ENCODE measurements at regions not wholly inside any gene's neighbourhood (a gene's known extent, or its start where the extent isn't known, plus 50 kb on each side); places are given as distances from the start of the nearest gene placed in this dataset.
"Not testable (repeated sequence)": the region's sequence is repeated elsewhere in the genome, so short reads cannot be mapped to it uniquely, and the experiment has no call there.

- DNase-seq = no peak
Measured at GRCh38 chr3:147471741-147472140, 62.6 kb downstream of the ZIC1 start.

- no peak for DNase-seq
Measured at GRCh38 chr3:147472846-147473245, 63.7 kb downstream of the ZIC1 start.

- no peak for DNase-seq
Measured at GRCh38 chr3:147483145-147483544, 74.0 kb downstream of the ZIC1 start.

- no peak for DNase-seq
Measured at GRCh38 chr3:147483578-147483977, 74.4 kb downstream of the ZIC1 start.

GRCh38 chr3:147493065-147493464, 83.9 kb downstream of the ZIC1 start:
- DNase-seq = no peak

- DNase-seq = no peak
Measured at GRCh38 chr3:147493666-147494065, 84.5 kb downstream of the ZIC1 start.

GRCh38 chr3:147497286-147497685, 88.1 kb downstream of the ZIC1 start:
- DNase-seq = no peak

GRCh38 chr3:147507638-147508286, 98.6 kb downstream of the ZIC1 start:
- no peak for DNase-seq

- DNase-seq = no peak
Measured at GRCh38 chr3:147509448-147509847, 100.3 kb downstream of the ZIC1 start.

- DNase-seq = no peak
Measured at GRCh38 chr3:147513785-147514184, 104.6 kb downstream of the ZIC1 start.

GRCh38 chr3:147514366-147515160, 105.4 kb downstream of the ZIC1 start:
- no peak for DNase-seq

- DNase-seq = no peak
Measured at GRCh38 chr3:147518465-147518864, 109.3 kb downstream of the ZIC1 start.

- DNase-seq = no peak
Measured at GRCh38 chr3:147521646-147522045, 112.5 kb downstream of the ZIC1 start.

- DNase-seq = not testable (repeated sequence)
Measured at GRCh38 chr3:147522780-147523179, 113.6 kb downstream of the ZIC1 start.

GRCh38 chr3:147529551-147529950, 120.4 kb downstream of the ZIC1 start:
- DNase-seq = no peak

- DNase-seq = no peak
Measured at GRCh38 chr3:147538034-147538433, 128.9 kb downstream of the ZIC1 start.

GRCh38 chr3:147540921-147541320, 131.8 kb downstream of the ZIC1 start:
- DNase-seq = no peak

GRCh38 chr3:147544290-147544689, 135.1 kb downstream of the ZIC1 start:
- no peak for DNase-seq

- no peak for DNase-seq
Measured at GRCh38 chr3:147551491-147551890, 142.3 kb downstream of the ZIC1 start.

- DNase-seq = no peak
Measured at GRCh38 chr3:147554332-147554731, 145.2 kb downstream of the ZIC1 start.

- no peak for DNase-seq
Measured at GRCh38 chr3:147572970-147573340, 163.8 kb downstream of the ZIC1 start.

- no peak for DNase-seq
Measured at GRCh38 chr3:147574621-147575020, 165.5 kb downstream of the ZIC1 start.

GRCh38 chr3:147575391-147575790, 166.2 kb downstream of the ZIC1 start:
- DNase-seq = no peak

- DNase-seq = no peak
Measured at GRCh38 chr3:147582642-147583041, 173.5 kb downstream of the ZIC1 start.

- no peak for DNase-seq
Measured at GRCh38 chr3:147589016-147589415, 179.9 kb downstream of the ZIC1 start.
